HepG2 (cell line): ENCODE measurements at regions not wholly inside any gene's neighbourhood (a gene's known extent, or its start where the extent isn't known, plus 50 kb on each side); places are given as distances from the start of the nearest gene placed in this dataset.

Experiments
- CREB1 ChIP-seq, 2 experiments: fragments of 450-650 bp in 1 of 2; IDR thresholded peaks; 2 replicates each; pipeline ENCODE4 v1.6.1; 2016 to 2017; ENCODE audit warnings: control low read depth in 1 of 2, mild to moderate bottlenecking in 1 of 2, missing compliant biosample characterization in 1 of 2, missing genetic modification characterization in 1 of 2
- SMARCE1 ChIP-seq: fragments of 450-650 bp; IDR thresholded peaks from 2 replicates; pipeline ENCODE4 v1.6.1; 2017; ENCODE audit warnings: borderline replicate concordance
- TF ChIP-seq, protein P1 (sequence below), 2 experiments: fragments of 450-650 bp in 1 of 2; sonication (generic) in 1 of 2; formaldehyde crosslinking in 1 of 2; IDR thresholded peaks; 2 replicates each; pipeline versions ENCODE4 v1.6.1 to v1.8.0; 2016 to 2022; ENCODE audit warnings: antibody characterized with exemption in 1 of 2, mild to moderate bottlenecking in 1 of 2, missing genetic modification reagents in 1 of 2
- TF ChIP-seq, protein P2 (sequence below): sonication (generic); formaldehyde crosslinking; IDR thresholded peaks from 2 replicates; pipeline ENCODE4 v1.5.0; 2020; ENCODE audit warnings: missing genetic modification reagents

DNA sequence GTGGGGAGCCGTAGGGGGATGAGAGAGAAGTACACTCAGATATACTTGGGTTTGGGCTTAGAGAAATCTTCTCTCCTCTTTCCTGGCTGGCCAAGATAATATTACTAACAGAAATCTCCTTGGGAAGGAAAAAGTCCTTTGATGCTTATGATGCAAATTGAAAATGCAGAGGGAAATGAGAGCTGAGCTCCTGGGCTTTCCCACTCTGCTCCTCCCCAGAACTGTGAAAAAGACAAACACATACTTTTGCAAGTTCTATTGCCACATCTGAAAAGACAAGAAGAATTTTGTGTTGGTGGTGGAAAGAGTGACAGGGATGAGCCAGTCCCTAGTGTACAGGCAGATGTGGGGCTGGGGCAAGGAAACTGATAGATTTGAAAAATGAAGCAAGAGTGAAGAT is 185.9 kb downstream of the ANKRD60 start (continued):
- TF ChIP-seq SMARCE1 = no peak
- TF ChIP-seq, protein P1, sequence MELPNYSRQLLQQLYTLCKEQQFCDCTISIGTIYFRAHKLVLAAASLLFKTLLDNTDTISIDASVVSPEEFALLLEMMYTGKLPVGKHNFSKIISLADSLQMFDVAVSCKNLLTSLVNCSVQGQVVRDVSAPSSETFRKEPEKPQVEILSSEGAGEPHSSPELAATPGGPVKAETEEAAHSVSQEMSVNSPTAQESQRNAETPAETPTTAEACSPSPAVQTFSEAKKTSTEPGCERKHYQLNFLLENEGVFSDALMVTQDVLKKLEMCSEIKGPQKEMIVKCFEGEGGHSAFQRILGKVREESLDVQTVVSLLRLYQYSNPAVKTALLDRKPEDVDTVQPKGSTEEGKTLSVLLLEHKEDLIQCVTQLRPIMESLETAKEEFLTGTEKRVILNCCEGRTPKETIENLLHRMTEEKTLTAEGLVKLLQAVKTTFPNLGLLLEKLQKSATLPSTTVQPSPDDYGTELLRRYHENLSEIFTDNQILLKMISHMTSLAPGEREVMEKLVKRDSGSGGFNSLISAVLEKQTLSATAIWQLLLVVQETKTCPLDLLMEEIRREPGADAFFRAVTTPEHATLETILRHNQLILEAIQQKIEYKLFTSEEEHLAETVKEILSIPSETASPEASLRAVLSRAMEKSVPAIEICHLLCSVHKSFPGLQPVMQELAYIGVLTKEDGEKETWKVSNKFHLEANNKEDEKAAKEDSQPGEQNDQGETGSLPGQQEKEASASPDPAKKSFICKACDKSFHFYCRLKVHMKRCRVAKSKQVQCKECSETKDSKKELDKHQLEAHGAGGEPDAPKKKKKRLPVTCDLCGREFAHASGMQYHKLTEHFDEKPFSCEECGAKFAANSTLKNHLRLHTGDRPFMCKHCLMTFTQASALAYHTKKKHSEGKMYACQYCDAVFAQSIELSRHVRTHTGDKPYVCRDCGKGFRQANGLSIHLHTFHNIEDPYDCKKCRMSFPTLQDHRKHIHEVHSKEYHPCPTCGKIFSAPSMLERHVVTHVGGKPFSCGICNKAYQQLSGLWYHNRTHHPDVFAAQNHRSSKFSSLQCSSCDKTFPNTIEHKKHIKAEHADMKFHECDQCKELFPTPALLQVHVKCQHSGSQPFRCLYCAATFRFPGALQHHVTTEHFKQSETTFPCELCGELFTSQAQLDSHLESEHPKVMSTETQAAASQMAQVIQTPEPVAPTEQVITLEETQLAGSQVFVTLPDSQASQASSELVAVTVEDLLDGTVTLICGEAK (IDR thresholded peaks at IDR 0.05) = no peak
- TF ChIP-seq, protein P1 (CRISPR knock-in tag; IDR thresholded peaks at IDR 0.05) = no peak
- no peak for TF ChIP-seq CREB1 (IDR thresholded peaks at IDR 0.05)
- TF ChIP-seq CREB1 (CRISPR knock-in tag; IDR thresholded peaks at IDR 0.05) = no peak
- TF ChIP-seq, protein P2, sequence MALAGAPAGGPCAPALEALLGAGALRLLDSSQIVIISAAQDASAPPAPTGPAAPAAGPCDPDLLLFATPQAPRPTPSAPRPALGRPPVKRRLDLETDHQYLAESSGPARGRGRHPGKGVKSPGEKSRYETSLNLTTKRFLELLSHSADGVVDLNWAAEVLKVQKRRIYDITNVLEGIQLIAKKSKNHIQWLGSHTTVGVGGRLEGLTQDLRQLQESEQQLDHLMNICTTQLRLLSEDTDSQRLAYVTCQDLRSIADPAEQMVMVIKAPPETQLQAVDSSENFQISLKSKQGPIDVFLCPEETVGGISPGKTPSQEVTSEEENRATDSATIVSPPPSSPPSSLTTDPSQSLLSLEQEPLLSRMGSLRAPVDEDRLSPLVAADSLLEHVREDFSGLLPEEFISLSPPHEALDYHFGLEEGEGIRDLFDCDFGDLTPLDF (CRISPR knock-in tag) = no peak
